AG10803 (cell line): ENCODE measurements at regions not wholly inside any gene's neighbourhood (a gene's known extent, or its start where the extent isn't known, plus 50 kb on each side); places are given as distances from the start of the nearest gene placed in this dataset.
"Not testable (repeated sequence)": the region's sequence is repeated elsewhere in the genome, so short reads cannot be mapped to it uniquely, and the experiment has no call there.

Source experiments
- DNase-seq: peaks from one replicate; pipeline ENCODE4 v3.0.0; 2010; ENCODE audit warnings: low read depth
- H3K4me3 ChIP-seq: 2 replicates; pipeline ENCODE4 v1.5.1; 2011; ENCODE audit warnings: mild to moderate bottlenecking, low read length, control low read depth
- CTCF ChIP-seq: conservative IDR thresholded peaks from 2 replicates; pipeline ENCODE4 v1.5.1; 2011; ENCODE audit warnings: mild to moderate bottlenecking, low read length, control low read depth, inconsistent platforms

GRCh38 chr6:48377115-48377514 is 266.1 kb upstream of the PTCHD4 start:
- no peak for TF ChIP-seq CTCF
- no peak for DNase-seq
- H3K4me3 ChIP-seq, result no peak overlapping the region

GRCh38 chr6:48371226-48371625 is 260.2 kb upstream of the PTCHD4 start:
- not testable (repeated sequence) for H3K4me3 ChIP-seq, DNase-seq

- TF ChIP-seq CTCF, result no peak
- no peak for DNase-seq
- no peak overlapping the region for H3K4me3 ChIP-seq
These were observed 258.1 kb upstream of the PTCHD4 start for GRCh38 chr6:48369100-48369499.

GRCh38 chr6:48325701-48326100 is 214.7 kb upstream of the PTCHD4 start:
- DNase-seq, result no peak
- no peak for TF ChIP-seq CTCF
- no peak overlapping the region for H3K4me3 ChIP-seq

- no peak for TF ChIP-seq CTCF
- no peak for DNase-seq
These were observed 207.7 kb upstream of the PTCHD4 start for GRCh38 chr6:48318670-48319069.

GRCh38 chr6:48315915-48316314 is 204.9 kb upstream of the PTCHD4 start:
- no peak overlapping the region for H3K4me3 ChIP-seq
- no peak for DNase-seq
- TF ChIP-seq CTCF, result no peak

More at GRCh38 chr6:48318670-48319069, 207.7 kb upstream of the PTCHD4 start:
- H3K4me3 ChIP-seq, result no peak overlapping the region

- no peak for TF ChIP-seq CTCF
- no peak overlapping the region for H3K4me3 ChIP-seq
- DNase-seq, result no peak
These were observed 204.2 kb upstream of the PTCHD4 start for GRCh38 chr6:48315051-48315719.
